ENCODE measurements at regions not wholly inside any gene's neighbourhood (a gene's known extent, or its start where the extent isn't known, plus 50 kb on each side); places are given as distances from the start of the nearest gene placed in this dataset.
"Not testable (repeated sequence)": the region's sequence is repeated elsewhere in the genome, so short reads cannot be mapped to it uniquely, and the experiment has no call there.

GRCh38 chr10:8173866-8174243 is 119.4 kb downstream of the GATA3 start:
- no peak for DNase-seq

- DNase-seq, result no peak
These were observed 120.3 kb downstream of the GATA3 start for GRCh38 chr10:8174762-8175161.

GRCh38 chr10:8177526-8177925 is 123.0 kb downstream of the GATA3 start:
- not testable (repeated sequence) for DNase-seq

GRCh38 chr10:8179773-8180172 is 125.3 kb downstream of the GATA3 start:
- DNase-seq, result not testable (repeated sequence)

- DNase-seq, result no peak
These were observed 126.0 kb downstream of the GATA3 start for GRCh38 chr10:8180360-8181109.

- no peak for DNase-seq
These were observed 127.1 kb downstream of the GATA3 start for GRCh38 chr10:8181496-8182157.

- DNase-seq, result no peak
These were observed 128.3 kb downstream of the GATA3 start for GRCh38 chr10:8182806-8183205.

- peak; percentile 41 to 74 for DNase-seq
These were observed 128.8 kb downstream of the GATA3 start for GRCh38 chr10:8183241-8183704.

- DNase-seq, result no peak
These were observed 132.7 kb downstream of the GATA3 start for GRCh38 chr10:8187171-8187666.

GRCh38 chr10:8189458-8189857 is 135.0 kb downstream of the GATA3 start:
- DNase-seq, result no peak

- no peak for DNase-seq
These were observed 137.8 kb downstream of the GATA3 start for GRCh38 chr10:8192301-8192700.

- no peak for DNase-seq
These were observed 139.1 kb downstream of the GATA3 start for GRCh38 chr10:8193546-8193945.

- DNase-seq, result no peak
These were observed 139.6 kb downstream of the GATA3 start for GRCh38 chr10:8194050-8194449.

- DNase-seq, result no peak
These were observed 152.4 kb downstream of the GATA3 start for GRCh38 chr10:8206882-8207281.

GRCh38 chr10:8211631-8212030 is 157.1 kb downstream of the GATA3 start:
- DNase-seq, result no peak

- no peak for DNase-seq
These were observed 159.2 kb downstream of the GATA3 start for GRCh38 chr10:8213735-8214134.

GRCh38 chr10:8214587-8214986 is 160.1 kb downstream of the GATA3 start:
- no peak for DNase-seq

- DNase-seq, result no peak
These were observed 162.4 kb downstream of the GATA3 start for GRCh38 chr10:8216893-8217292.

GRCh38 chr10:8221451-8221850 is 167.0 kb downstream of the GATA3 start:
- DNase-seq, result no peak

- no peak for DNase-seq
These were observed 170.1 kb downstream of the GATA3 start for GRCh38 chr10:8224591-8224990.

GRCh38 chr10:8225187-8225586 is 170.7 kb downstream of the GATA3 start:
- DNase-seq, result no peak

- DNase-seq, result no peak
These were observed 172.8 kb downstream of the GATA3 start for GRCh38 chr10:8227246-8227645.

GRCh38 chr10:8229153-8229552 is 174.7 kb downstream of the GATA3 start:
- DNase-seq, result no peak

- DNase-seq, result no peak
These were observed 176.4 kb downstream of the GATA3 start for GRCh38 chr10:8230902-8231301.

All from CD4-positive, alpha-beta T cell treated with Interferon alpha-2 for 1 hour (primary cell).